ENCODE measurements at regions not wholly inside any gene's neighbourhood (a gene's known extent, or its start where the extent isn't known, plus 50 kb on each side); places are given as distances from the start of the nearest gene placed in this dataset.

GRCh38 chr5:34544403-34544802, 111.7 kb upstream of the RAI14 start:
- no peak for TF ChIP-seq CTCF (IDR thresholded peaks at IDR 0.05)
- H3K9me3 Mint-ChIP-seq = peaks cover 19 to 35% (median 28%) of the 10 kb centered on the region in 7 donors
- intact Hi-C loops (cut with micrococcal nuclease) = no loop called here

GRCh38 chr5:34545164-34545563, 111.0 kb upstream of the RAI14 start:
- intact Hi-C loops (cut with micrococcal nuclease) = no loop called here
- Histone ChIP-seq H3K79me2 (ENCODE audit: insufficient read depth, low read length) (no peaks in the 10 kb centered on the region), H3K9me3 (replicated peaks in 1 of 2; ENCODE audit: control insufficient read depth in 1 of 2, insufficient read depth in 1 of 2, low read length in 2 of 2) (peaks cover 11 to 14% of the 10 kb centered on the region in 2 donors), H3K4me3 (replicated peaks in 1 of 3; ENCODE audit: low read depth in 2 of 3, low read length in 3 of 3) (no peak overlapping the region), H2AFZ (ENCODE audit: insufficient read depth, low read depth, low read length, poor library complexity, severe bottlenecking) (no peak overlapping the region), H3K4me2 (replicated peaks; ENCODE audit: extremely low read depth, low read length, poor library complexity, severe bottlenecking) (no peak overlapping the region), H3K36me3 (replicated peaks in 1 of 2; ENCODE audit: control insufficient read depth in 1 of 2, insufficient read depth in 2 of 2, low read length in 2 of 2) (no peaks in the 10 kb centered on the region), H3K27ac (ENCODE audit: low read depth in 1 of 2, low read length in 2 of 2) (no peak overlapping the region), H3K9ac (ENCODE audit: insufficient read depth, low read length, poor library complexity, severe bottlenecking) (no peak overlapping the region), H3K27me3 (ENCODE audit: control insufficient read depth in 2 of 2, insufficient read depth in 2 of 2, low read length in 2 of 2) (peaks cover 0 to 3% of the 10 kb centered on the region in 2 donors), H4K20me1 (ENCODE audit: insufficient read depth, low read length) (no peaks in the 10 kb centered on the region), H3K4me1 (ENCODE audit: control insufficient read depth in 1 of 2, insufficient read depth in 2 of 2, low read length in 2 of 2) (no peaks in the 10 kb centered on the region)
- Mint-ChIP-seq H3K9me3 (peaks cover 19 to 35% (median 28%) of the 10 kb centered on the region in 7 donors), H3K4me3 (no peak overlapping the region), H3K27me3 (ENCODE audit: low read depth in 3 of 3) (peaks cover 0 to 3% (median 3%) of the 10 kb centered on the region in 3 donors), H3K4me1 (no peaks in the 10 kb centered on the region), H3K36me3 (no peaks in the 10 kb centered on the region), H3K27ac (no peak overlapping the region)
- 80% methylated on average over 1 of the region's 3 CpGs for WGBS (ENCODE audit: insufficient coverage)
- TF ChIP-seq CTCF (IDR thresholded peaks at IDR 0.05) = no peak
- DNase-seq = no peak

More at GRCh38 chr5:34544403-34544802, 111.7 kb upstream of the RAI14 start:
- no peak for DNase-seq
- Mint-ChIP-seq H3K27me3 (ENCODE audit: low read depth in 3 of 3) (peaks cover 0 to 4% (median 4%) of the 10 kb centered on the region in 3 donors), H3K36me3 (no peaks in the 10 kb centered on the region), H3K4me1 (no peaks in the 10 kb centered on the region), H3K4me3 (no peak overlapping the region), H3K27ac (no peak overlapping the region)
- no CpG with 5 or more reads among the region's 1 CpG for WGBS (ENCODE audit: insufficient coverage)
- Histone ChIP-seq H2AFZ (ENCODE audit: insufficient read depth, low read depth, low read length, poor library complexity, severe bottlenecking) (no peak overlapping the region), H3K9ac (ENCODE audit: insufficient read depth, low read length, poor library complexity, severe bottlenecking) (no peak overlapping the region), H3K4me2 (replicated peaks; ENCODE audit: extremely low read depth, low read length, poor library complexity, severe bottlenecking) (no peak overlapping the region), H4K20me1 (ENCODE audit: insufficient read depth, low read length) (no peaks in the 10 kb centered on the region), H3K4me3 (replicated peaks in 1 of 3; ENCODE audit: low read depth in 2 of 3, low read length in 3 of 3) (no peak overlapping the region), H3K79me2 (ENCODE audit: insufficient read depth, low read length) (no peaks in the 10 kb centered on the region), H3K27ac (ENCODE audit: low read depth in 1 of 2, low read length in 2 of 2) (no peak overlapping the region), H3K4me1 (ENCODE audit: control insufficient read depth in 1 of 2, insufficient read depth in 2 of 2, low read length in 2 of 2) (no peaks in the 10 kb centered on the region), H3K36me3 (replicated peaks in 1 of 2; ENCODE audit: control insufficient read depth in 1 of 2, insufficient read depth in 2 of 2, low read length in 2 of 2) (no peaks in the 10 kb centered on the region), H3K27me3 (ENCODE audit: control insufficient read depth in 2 of 2, insufficient read depth in 2 of 2, low read length in 2 of 2) (peaks cover 0 to 3% of the 10 kb centered on the region in 2 donors), H3K9me3 (replicated peaks in 1 of 2; ENCODE audit: control insufficient read depth in 1 of 2, insufficient read depth in 1 of 2, low read length in 2 of 2) (peaks cover 11 to 14% of the 10 kb centered on the region in 2 donors)

Data from CD14-positive monocyte (primary cell).